HG03565 (cell line): ENCODE measurements at regions not wholly inside any gene's neighbourhood (a gene's known extent, or its start where the extent isn't known, plus 50 kb on each side); places are given as distances from the start of the nearest gene placed in this dataset.

ENCODE experiments used
- ATAC-seq: cut with Tn5 transposase; IDR thresholded peaks from one replicate; pipeline ENCODE4 v1.9.1; 2021; ENCODE audit warnings: mild to moderate bottlenecking, moderate library complexity; ENCODE audit not compliant: unreplicated experiment

DNA sequence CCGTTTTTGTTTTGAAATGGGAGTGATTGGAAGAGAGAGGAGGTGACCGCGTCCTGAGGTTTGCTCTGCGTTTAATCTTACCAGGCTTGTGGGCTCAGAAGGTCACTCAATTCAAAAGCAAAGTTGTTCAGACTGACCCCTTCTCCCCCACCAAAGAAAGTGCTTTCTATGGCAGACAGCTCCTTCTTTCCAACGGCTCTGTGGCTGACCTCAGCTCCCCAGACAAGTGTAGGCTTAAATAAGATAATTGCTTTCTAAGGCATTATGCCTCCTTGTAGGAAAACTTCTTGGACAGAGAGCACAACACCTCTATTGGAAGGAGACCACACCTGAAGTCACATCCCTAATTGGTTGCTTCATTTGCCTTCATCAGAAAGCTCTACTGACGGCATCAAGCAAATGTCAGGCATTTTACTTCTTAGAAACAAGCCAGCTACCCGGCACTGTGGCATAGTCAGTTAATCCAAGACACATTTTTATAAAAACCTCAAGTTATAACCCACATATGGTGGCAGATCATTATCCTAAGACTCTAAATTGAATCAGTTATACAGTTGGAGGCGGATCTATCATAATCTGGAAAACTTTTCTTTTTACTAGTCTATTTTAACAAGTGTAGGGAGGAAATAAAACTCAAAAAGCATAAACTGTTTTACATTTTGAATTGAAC is 94.9 kb downstream of the TMEM174 start:
- ATAC-seq = no peak

DNA sequence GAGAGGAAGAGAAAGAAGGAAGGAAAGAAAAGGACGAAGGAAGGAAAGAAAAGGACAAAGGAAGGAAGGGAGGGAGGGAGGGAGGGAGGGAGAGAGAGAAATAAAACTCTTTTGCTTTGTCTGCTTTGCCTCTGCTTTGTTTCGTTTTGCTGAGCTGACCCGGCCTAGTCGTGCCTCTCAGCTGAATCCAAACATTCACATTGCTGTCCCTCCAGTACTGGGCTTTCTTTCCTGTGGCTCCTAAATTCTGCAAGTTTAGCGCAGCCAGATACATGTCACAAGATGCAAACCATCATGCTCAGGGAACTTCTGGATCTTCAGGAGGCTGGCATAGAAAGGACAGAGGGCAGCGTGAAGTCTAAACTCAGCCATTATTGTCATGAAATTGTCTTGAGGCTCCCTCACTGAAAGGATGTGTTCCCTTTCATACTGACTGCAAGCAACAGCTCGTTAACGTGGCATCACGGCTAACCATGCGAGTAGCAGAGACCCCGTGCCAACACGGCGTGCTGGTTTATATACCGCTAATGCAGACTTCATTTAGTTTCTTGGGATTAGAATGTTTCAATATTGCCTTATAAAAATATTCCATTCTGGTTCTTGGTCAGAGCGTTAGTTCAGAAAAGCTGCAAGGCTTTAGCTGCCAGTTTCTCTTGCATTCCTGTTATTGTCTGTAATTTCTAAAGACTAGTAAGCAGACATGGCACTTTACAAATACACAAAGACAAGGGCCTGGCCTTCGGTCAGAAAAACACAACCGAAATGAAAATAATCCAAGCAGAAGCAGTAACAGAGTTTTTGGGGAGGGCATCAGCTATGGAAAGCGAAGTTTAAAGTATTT is 94.2 kb downstream of the TMEM174 start:
- no peak for ATAC-seq

GRCh38 chr5:73266176-73266738 is 93.3 kb downstream of the TMEM174 start:
- no peak for ATAC-seq

DNA sequence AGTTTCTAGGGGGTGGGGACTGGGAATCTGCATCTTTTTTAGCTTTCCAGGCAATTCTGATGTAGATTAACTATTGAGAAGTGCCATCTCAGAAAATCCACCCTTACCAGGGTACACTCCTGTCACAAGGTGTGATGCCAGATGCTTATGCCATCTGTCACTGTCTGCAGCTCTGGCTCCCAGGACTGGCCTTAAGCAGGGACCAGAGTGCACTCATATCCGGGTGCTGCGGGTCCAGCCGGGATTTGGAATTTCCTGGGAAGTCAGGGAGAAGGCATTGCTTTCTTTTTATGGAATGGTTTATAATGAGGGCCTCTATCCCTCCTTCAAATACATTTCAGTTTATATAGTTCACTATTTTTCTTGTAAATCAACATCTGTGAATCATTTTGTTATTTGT is 92.6 kb downstream of the TMEM174 start:
- ATAC-seq = no peak

DNA sequence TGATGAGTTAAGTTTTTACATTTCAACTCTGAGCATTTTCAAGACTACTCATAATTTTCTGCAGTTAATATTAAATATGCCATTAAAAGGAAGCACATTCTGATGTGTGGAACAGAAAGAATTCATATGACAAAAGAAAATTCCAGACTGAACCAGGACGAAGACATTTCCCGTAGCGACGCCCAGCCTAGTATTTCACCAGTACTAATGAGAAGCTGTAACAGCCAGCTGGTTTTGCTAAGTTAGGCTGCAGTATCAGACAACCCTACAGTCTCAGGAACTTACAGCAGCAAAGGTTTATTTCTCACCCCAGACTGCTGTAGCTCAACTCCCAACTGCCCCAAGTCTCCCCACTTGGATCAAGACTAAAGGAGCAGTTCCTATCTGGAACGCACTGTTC is 91.6 kb downstream of the TMEM174 start:
- no peak for ATAC-seq

- no peak for ATAC-seq
Observed at GRCh38 chr5:73263001-73263710, 90.2 kb downstream of the TMEM174 start.

DNA sequence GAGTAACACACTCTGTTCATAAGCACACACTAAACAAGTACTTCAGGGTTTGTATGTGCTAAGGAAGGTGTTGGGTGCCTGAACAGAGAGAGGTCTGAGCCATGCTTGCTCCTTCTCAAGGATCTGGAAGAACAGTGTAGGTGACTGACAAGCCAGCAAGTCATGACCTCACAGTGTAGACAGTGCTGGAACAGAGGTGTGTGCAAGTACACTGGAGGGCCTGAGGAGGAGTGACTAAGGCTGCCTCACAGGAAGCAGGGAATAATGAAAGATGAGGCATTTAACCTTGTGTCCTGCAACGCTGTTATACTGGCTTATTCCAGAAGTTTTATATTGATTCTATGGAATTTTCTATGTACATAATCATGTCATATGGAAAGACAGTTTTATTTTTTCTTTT is 83.9 kb downstream of the TMEM174 start:
- no peak for ATAC-seq

DNA sequence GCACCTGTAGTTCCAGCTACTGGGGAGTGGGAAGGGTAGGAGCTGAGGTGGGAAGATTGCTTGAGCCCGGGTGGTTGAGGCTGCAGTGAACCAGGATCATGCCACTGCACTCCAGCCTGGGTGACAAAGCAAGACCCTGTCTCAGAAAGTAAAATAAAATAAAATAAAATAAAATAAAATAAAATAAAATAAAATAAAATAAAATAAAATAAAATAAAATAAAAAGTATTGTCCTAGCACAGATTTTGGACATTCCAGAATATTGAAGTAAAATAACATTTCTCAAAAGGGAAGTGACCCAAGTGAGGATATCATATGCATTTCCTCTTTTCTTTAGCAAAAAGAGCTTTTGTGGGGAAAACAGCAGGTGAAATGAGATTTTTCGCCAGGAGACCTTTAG is 83.5 kb downstream of the TMEM174 start:
- ATAC-seq = no peak

DNA sequence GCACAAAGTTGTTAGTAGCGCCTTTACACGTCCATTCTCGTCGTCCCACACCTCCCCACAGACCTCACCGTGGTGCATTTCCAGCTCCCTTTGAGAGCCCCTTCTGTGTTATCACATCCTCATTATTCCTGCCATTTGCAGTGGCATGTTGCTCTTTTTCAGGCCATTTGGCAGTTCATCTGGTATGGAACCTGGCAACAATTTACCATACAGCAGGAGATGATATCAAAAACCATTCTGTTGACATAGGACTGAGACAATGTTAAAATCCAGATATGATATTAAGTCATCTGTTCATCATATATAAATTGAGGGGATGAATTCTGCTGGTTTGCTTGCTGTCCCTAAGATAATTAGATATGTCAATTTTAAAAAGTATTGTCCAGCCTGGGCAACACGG is 83.0 kb downstream of the TMEM174 start:
- no peak for ATAC-seq

- ATAC-seq = no peak
Observed at GRCh38 chr5:73254642-73255041, 81.6 kb downstream of the TMEM174 start.

- no peak for ATAC-seq
Observed at GRCh38 chr5:73253047-73253660, 80.2 kb downstream of the TMEM174 start.

GRCh38 chr5:73250645-73251044 is 77.7 kb downstream of the TMEM174 start:
- ATAC-seq = no peak

DNA sequence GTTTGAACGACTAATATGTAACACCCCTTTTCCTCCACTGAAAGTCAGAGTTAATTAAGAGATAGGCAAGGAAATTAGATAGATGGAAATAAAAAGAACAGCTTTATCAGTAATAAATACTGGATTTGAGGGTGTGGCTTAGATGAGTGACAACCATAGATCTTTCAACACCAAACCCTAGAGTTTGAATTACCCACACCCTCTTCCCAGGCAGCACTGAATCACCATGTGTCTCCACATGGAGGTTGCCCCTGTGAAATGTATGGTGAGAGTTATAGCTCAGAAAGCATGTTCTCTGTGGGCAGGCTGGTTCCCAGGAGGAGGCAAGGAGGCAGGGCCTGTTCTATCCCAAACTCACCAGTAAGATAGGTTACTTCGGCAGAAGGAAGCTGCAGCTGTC is 69.7 kb downstream of the TMEM174 start:
- no peak for ATAC-seq

- ATAC-seq = no peak
Observed at GRCh38 chr5:73238873-73239272, 65.9 kb downstream of the TMEM174 start.

GRCh38 chr5:73236541-73237128 is 63.6 kb downstream of the TMEM174 start:
- ATAC-seq = no peak

GRCh38 chr5:73234204-73234555 is 61.2 kb downstream of the TMEM174 start:
- ATAC-seq = no peak

DNA sequence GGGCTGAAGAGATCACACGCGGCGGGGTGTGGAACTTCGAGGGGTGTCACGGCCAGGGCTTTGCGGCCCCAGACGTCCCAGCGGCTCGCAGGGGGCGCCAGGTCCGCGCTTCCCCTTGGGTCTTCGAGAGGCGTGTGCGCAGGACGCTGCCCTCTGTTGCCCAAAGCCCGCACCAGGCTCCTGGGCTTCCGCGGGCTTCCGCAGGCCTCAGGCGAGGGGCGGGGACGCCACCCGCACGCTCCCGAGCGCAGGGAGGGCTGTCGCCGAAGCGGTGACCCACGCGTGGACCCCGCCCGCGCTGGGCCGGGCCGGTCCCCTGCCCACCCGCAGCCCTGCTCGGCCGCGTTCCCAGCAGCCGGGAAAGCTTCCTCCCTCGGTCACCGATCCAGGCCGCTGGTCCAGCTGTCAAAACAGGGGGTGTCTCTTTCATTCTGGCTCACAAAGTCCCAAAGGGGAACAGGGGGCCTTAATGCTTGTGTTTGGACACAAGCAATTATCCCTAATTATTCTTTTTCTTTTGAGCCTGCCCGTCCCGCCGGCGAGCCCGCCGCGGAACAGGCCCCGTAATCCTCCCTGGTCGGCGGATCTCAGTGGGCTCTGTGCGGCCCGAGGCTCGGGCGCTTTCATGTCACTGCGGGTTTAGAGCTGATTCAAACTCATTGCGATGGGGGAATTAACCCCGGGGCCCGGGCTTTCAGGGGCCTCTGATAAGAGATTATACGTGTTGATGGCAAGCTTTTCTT is 60.6 kb downstream of the TMEM174 start:
- no peak for ATAC-seq

DNA sequence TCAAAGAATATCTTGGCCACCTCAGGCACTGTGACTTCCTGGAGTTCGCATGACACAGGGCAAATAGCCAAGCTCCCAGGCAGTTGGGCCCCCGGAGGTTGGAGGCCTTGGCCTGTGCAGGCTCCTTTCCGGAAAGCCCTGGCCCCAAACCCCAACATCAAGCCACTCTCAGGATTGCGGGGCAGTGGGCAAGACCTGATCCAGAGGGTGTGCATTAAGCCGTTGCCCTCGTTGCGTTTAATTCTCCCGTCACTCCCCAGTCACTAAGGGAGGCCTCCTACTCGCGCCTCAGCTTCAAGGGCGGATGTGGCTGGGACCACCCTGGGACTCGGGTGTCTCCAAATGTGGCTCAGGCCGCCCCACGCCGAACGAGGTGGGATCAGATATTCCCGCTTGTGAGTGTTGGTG is 60.1 kb downstream of the TMEM174 start:
- no peak for ATAC-seq

- ATAC-seq = no peak
Observed at GRCh38 chr5:73232266-73233041, 59.5 kb downstream of the TMEM174 start.
